ENCODE measurements at regions not wholly inside any gene's neighbourhood (a gene's known extent, or its start where the extent isn't known, plus 50 kb on each side); places are given as distances from the start of the nearest gene placed in this dataset.

DNA sequence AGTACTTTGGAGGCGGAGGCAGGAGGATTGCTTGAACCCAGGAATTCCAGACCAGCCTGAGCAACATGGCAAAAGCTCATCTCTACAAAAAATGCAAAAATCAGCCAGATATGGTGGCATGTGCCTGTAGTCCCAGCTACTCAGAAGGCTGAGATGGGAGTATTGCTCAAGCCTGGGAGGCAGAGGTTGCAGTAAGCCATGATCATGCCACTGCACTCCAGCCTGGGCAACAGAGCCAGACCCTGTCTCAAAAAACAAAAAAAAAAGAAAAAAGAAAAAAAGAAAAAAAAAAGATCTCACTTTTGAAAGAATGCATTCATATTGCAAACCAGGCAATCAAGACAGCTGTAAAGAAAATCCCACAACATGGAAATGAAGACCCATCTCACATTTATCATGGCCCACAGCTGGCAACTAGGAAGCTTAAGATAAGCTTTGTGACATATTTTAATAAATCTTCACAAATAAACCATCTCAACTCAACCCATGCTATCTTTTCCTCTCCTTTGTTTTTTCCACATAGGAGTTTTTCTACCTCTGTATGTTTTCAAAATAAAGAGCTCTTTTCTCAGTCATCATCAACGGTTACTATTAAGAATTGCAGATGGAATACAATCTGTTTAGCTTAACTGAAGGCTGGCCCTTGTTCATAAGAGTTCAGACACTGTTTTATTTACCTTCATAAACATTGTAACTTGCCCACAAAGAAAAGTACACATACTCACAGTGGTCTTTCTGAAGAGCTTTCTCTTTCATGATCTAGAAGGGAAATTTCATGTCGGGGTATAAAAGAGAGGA, 137.0 kb downstream of the MREG start (continued):
- TF ChIP-seq ZNF660 (CRISPR knock-in tag; IDR thresholded peaks at IDR 0.05; ENCODE audit: borderline replicate concordance, low read depth) (no peak), MEF2D (CRISPR knock-in tag; IDR thresholded peaks at IDR 0.05) (no peak), ZBTB20 (CRISPR knock-in tag; IDR thresholded peaks at IDR 0.05; ENCODE audit: borderline replicate concordance, low read depth) (no peak), RCOR2 (CRISPR knock-in tag; IDR thresholded peaks at IDR 0.05) (no peak), ZSCAN9 (CRISPR knock-in tag; IDR thresholded peaks at IDR 0.05; ENCODE audit: borderline replicate concordance) (no peak), ZNF430 (CRISPR knock-in tag; IDR thresholded peaks at IDR 0.05) (no peak), SSRP1 (CRISPR knock-in tag; IDR thresholded peaks at IDR 0.05) (no peak), HNRNPUL1 (IDR thresholded peaks at IDR 0.05; ENCODE audit: low read depth, low read length) (no peak), RFXANK (CRISPR knock-in tag; IDR thresholded peaks at IDR 0.05) (no peak), FOSL1 (CRISPR knock-in tag; IDR thresholded peaks at IDR 0.05; ENCODE audit: borderline replicate concordance) (no peak), ZFP37 (CRISPR knock-in tag; IDR thresholded peaks at IDR 0.05; ENCODE audit: borderline replicate concordance) (no peak), RNF2 (conservative IDR thresholded peaks at IDR 0.05; ENCODE audit: low read depth) (no peak), HOXA3 (CRISPR knock-in tag; IDR thresholded peaks at IDR 0.05) (no peak), ZNF12 (CRISPR knock-in tag; IDR thresholded peaks at IDR 0.05) (no peak; the same call in 1 of the 2 replicates), DNMT3B (CRISPR knock-in tag; conservative IDR thresholded peaks at IDR 0.05) (no peak), KLF16 (CRISPR knock-in tag; IDR thresholded peaks at IDR 0.05) (peak in 1 of 2 experiments; percentile 55; a peak in 2 of 4 replicates), ZFY (CRISPR knock-in tag; IDR thresholded peaks at IDR 0.05) (no peak), NFRKB (IDR thresholded peaks at IDR 0.05) (no peak), REXO4 (CRISPR knock-in tag; IDR thresholded peaks at IDR 0.05; ENCODE audit: borderline replicate concordance) (no peak), FOSL2 (CRISPR knock-in tag; IDR thresholded peaks at IDR 0.05) (peak; percentile 14; the same call in 1 of the 2 replicates), ZNF546 (CRISPR knock-in tag; conservative IDR thresholded peaks at IDR 0.05) (no peak)
- TF ChIP-seq, protein P1, sequence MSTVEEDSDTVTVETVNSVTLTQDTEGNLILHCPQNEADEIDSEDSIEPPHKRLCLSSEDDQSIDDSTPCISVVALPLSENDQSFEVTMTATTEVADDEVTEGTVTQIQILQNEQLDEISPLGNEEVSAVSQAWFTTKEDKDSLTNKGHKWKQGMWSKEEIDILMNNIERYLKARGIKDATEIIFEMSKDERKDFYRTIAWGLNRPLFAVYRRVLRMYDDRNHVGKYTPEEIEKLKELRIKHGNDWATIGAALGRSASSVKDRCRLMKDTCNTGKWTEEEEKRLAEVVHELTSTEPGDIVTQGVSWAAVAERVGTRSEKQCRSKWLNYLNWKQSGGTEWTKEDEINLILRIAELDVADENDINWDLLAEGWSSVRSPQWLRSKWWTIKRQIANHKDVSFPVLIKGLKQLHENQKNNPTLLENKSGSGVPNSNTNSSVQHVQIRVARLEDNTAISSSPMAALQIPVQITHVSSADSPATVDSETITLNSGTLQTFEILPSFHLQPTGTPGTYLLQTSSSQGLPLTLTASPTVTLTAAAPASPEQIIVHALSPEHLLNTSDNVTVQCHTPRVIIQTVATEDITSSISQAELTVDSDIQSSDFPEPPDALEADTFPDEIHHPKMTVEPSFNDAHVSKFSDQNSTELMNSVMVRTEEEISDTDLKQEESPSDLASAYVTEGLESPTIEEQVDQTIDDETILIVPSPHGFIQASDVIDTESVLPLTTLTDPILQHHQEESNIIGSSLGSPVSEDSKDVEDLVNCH (CRISPR knock-in tag; IDR thresholded peaks at IDR 0.05): no peak
- TF ChIP-seq, protein P2, sequence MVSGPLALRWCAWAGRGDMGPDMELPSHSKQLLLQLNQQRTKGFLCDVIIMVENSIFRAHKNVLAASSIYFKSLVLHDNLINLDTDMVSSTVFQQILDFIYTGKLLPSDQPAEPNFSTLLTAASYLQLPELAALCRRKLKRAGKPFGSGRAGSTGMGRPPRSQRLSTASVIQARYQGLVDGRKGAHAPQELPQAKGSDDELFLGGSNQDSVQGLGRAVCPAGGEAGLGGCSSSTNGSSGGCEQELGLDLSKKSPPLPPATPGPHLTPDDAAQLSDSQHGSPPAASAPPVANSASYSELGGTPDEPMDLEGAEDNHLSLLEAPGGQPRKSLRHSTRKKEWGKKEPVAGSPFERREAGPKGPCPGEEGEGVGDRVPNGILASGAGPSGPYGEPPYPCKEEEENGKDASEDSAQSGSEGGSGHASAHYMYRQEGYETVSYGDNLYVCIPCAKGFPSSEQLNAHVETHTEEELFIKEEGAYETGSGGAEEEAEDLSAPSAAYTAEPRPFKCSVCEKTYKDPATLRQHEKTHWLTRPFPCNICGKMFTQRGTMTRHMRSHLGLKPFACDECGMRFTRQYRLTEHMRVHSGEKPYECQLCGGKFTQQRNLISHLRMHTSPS (CRISPR knock-in tag; IDR thresholded peaks at IDR 0.05; ENCODE audit: low read depth): no peak
- TF ChIP-seq, protein P3, sequence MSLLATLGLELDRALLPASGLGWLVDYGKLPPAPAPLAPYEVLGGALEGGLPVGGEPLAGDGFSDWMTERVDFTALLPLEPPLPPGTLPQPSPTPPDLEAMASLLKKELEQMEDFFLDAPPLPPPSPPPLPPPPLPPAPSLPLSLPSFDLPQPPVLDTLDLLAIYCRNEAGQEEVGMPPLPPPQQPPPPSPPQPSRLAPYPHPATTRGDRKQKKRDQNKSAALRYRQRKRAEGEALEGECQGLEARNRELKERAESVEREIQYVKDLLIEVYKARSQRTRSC (CRISPR knock-in tag; IDR thresholded peaks at IDR 0.05; ENCODE audit: low read depth): no peak
- TF ChIP-seq, protein P4, sequence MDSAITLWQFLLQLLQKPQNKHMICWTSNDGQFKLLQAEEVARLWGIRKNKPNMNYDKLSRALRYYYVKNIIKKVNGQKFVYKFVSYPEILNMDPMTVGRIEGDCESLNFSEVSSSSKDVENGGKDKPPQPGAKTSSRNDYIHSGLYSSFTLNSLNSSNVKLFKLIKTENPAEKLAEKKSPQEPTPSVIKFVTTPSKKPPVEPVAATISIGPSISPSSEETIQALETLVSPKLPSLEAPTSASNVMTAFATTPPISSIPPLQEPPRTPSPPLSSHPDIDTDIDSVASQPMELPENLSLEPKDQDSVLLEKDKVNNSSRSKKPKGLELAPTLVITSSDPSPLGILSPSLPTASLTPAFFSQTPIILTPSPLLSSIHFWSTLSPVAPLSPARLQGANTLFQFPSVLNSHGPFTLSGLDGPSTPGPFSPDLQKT (CRISPR knock-in tag; IDR thresholded peaks at IDR 0.05; ENCODE audit: borderline replicate concordance): no peak

Measured in HepG2 (cell line).